Left lung (tissue), 4 donors: ENCODE measurements at regions not wholly inside any gene's neighbourhood (a gene's known extent, or its start where the extent isn't known, plus 50 kb on each side); places are given as distances from the start of the nearest gene placed in this dataset.

Source experiments
- ATAC-seq: fragments of 200-7000 bp; cut with Tn5 transposase; one replicate; pipeline ENCODE4 v1.9.1; 2020; ENCODE audit warnings: moderate library complexity
- DNase-seq, 4 donors: peaks; one replicate each; pipeline ENCODE4 v3.0.0-alpha.2; 2013 to 2020
- H3K27ac ChIP-seq, 2 donors: fragments of 200-600 bp; sonication (generic) in 1 of 2; one replicate each; pipeline versions ENCODE4 v1.5.0 to v1.8.0; 2020 to 2021
- H3K27me3 ChIP-seq, 2 donors: fragments of 200-600 bp; sonication (generic) in 1 of 2; one replicate each; pipeline versions ENCODE4 v1.5.0 to v1.8.0; 2020 to 2021
- H3K36me3 ChIP-seq, 2 donors: fragments of 200-600 bp; sonication (generic) in 1 of 2; one replicate each; pipeline versions ENCODE4 v1.5.0 to v1.8.0; 2020 to 2021
- H3K4me1 ChIP-seq, 2 donors: fragments of 200-600 bp; one replicate each; pipeline ENCODE4 v1.8.0; 2021
- H3K4me3 ChIP-seq, 2 donors: fragments of 200-600 bp; sonication (generic) in 1 of 2; one replicate each; pipeline versions ENCODE4 v1.5.0 to v1.8.0; 2020 to 2021; ENCODE audit warnings: mild to moderate bottlenecking in 1 of 2
- H3K9me3 ChIP-seq, 2 donors: fragments of 200-600 bp; sonication (generic) in 1 of 2; one replicate each; pipeline versions ENCODE4 v1.5.0 to v1.8.0; 2020 to 2021
- intact Hi-C, 2 donors: fragments of 100-400 bp; cut with DNase I; formaldehyde crosslinking; loops; one replicate each; pipeline versions ENCODE4 v1.11.2 to v1.14.2; 2022
- TF ChIP-seq, protein P1 (sequence below), 2 donors: fragments of 200-600 bp; sonication (generic) in 1 of 2; IDR thresholded peaks; one replicate each; pipeline versions ENCODE4 v1.5.0 to v1.8.0; 2021; ENCODE audit warnings: antibody characterized with exemption in 2 of 2
- donor health status: DM: no; HTN: yes; CAD: no.
- donor health status: DM: no; HTN: no; CAD: no.

DNA sequence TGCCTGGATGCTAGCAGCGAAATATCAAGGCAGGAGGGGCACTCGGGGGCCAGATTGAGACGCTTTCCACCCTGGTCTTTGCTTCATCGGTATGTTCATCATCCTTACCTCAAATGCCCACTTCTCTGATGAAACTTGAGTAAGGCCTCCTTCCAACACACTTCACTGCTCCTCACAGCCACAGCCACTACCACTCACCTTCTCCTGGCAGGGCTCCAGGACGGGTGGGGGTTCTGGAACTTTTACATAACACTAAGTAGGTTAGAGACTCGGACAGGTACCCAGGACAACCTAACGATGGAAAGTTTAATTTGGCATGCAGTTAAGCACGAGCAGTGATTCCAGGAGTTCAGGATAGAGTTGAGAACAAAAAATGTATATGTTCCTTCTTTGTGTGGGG lies 73.9 kb upstream of the SPAG17 start:
- no peaks in the 10 kb centered on the region for H3K4me1 ChIP-seq
- DNase-seq (no peak), ATAC-seq (no peak)
- no peaks in the 10 kb centered on the region for H3K36me3 ChIP-seq
- H3K27me3 ChIP-seq = no peaks in the 10 kb centered on the region
- H3K27ac ChIP-seq = no peak overlapping the region
- H3K4me3 ChIP-seq = no peak overlapping the region
- TF ChIP-seq, protein P1, sequence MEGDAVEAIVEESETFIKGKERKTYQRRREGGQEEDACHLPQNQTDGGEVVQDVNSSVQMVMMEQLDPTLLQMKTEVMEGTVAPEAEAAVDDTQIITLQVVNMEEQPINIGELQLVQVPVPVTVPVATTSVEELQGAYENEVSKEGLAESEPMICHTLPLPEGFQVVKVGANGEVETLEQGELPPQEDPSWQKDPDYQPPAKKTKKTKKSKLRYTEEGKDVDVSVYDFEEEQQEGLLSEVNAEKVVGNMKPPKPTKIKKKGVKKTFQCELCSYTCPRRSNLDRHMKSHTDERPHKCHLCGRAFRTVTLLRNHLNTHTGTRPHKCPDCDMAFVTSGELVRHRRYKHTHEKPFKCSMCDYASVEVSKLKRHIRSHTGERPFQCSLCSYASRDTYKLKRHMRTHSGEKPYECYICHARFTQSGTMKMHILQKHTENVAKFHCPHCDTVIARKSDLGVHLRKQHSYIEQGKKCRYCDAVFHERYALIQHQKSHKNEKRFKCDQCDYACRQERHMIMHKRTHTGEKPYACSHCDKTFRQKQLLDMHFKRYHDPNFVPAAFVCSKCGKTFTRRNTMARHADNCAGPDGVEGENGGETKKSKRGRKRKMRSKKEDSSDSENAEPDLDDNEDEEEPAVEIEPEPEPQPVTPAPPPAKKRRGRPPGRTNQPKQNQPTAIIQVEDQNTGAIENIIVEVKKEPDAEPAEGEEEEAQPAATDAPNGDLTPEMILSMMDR (IDR thresholded peaks at IDR 0.05) = no peak
- no peaks in the 10 kb centered on the region for H3K9me3 ChIP-seq
- intact Hi-C loops = no loop called here

- Histone ChIP-seq H3K4me3 (no peak overlapping the region), H3K9me3 (no peaks in the 10 kb centered on the region), H3K27me3 (no peaks in the 10 kb centered on the region), H3K36me3 (no peaks in the 10 kb centered on the region), H3K27ac (no peak overlapping the region), H3K4me1 (no peaks in the 10 kb centered on the region)
- DNase-seq (no peak), ATAC-seq (no peak)
- intact Hi-C loops = no loop called here
- TF ChIP-seq, protein P1 (IDR thresholded peaks at IDR 0.05) = no peak
These were observed 72.9 kb upstream of the SPAG17 start for GRCh38 chr1:118257946-118258345.

DNA sequence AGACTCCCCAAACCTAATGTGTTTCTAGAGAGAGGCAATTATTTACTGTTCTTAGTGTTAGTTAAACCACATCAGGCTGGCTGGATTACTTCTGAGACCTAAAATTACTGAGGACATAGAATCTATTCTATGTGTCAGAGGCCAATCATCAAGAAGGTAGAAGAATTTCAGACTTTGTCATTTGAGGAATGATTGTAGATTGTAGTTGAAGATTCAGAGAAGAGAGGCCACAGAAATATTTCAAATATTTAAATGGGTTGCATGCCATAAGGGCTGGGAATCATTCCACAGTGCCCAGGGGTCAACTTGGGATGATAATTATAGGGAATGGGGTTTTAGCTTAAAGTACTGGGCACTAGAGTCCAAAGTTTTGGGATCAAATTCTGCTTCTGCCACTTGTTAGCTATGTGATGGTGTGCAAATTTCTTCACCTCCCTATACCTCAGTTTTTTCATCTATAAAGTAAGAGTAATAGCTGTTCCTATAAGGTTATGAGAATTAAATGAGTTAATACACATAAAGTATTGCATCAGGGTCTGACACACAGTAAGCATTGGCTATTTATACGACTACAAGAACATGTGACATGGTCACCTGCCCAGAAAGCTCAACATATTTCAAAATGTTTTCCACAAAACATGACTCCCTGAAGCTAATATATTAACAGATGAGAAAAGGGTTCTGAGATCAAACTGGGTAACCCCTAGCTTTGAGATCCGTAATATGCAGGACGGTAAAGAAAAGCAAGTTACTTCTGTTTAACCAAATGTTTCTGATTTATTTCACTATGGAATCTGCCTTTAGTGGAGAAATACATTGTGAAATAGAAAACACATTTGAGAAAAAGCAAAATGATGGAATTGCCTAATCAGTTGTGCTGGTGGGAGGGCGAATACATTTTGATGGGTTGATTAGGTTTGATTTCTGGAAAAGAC lies 69.7 kb upstream of the SPAG17 start:
- H3K27ac ChIP-seq = no peak overlapping the region

GRCh38 chr1:118254001-118254400 lies 69.0 kb upstream of the SPAG17 start:
- no peaks in the 10 kb centered on the region for H3K36me3 ChIP-seq

More for the DNA sequence above, 69.7 kb upstream of the SPAG17 start:
- intact Hi-C loops = no loop called here
- DNase-seq = no peak
- no peak overlapping the region for H3K4me3 ChIP-seq
- no peaks in the 10 kb centered on the region for H3K9me3 ChIP-seq
- no peaks in the 10 kb centered on the region for H3K27me3 ChIP-seq
- TF ChIP-seq, protein P1 (IDR thresholded peaks at IDR 0.05) = no peak
- no peaks in the 10 kb centered on the region for H3K36me3 ChIP-seq
- H3K4me1 ChIP-seq = no peaks in the 10 kb centered on the region
- no peak for ATAC-seq

More at GRCh38 chr1:118254001-118254400, 69.0 kb upstream of the SPAG17 start:
- DNase-seq (no peak), ATAC-seq (no peak)
- Histone ChIP-seq H3K9me3 (no peaks in the 10 kb centered on the region), H3K4me3 (no peak overlapping the region), H3K4me1 (no peaks in the 10 kb centered on the region), H3K27me3 (no peaks in the 10 kb centered on the region), H3K27ac (no peak overlapping the region)
- intact Hi-C loops = no loop called here
- TF ChIP-seq, protein P1 (IDR thresholded peaks at IDR 0.05) = no peak
